DND-41 (cell line): ENCODE measurements at regions not wholly inside any gene's neighbourhood (a gene's known extent, or its start where the extent isn't known, plus 50 kb on each side); places are given as distances from the start of the nearest gene placed in this dataset.

Source experiments
- EZH2 ChIP-seq: IDR thresholded peaks from 3 replicates; pipeline ENCODE4 v1.6.1; 2012; ENCODE audit warnings: borderline replicate concordance, low read depth, mild to moderate bottlenecking, moderate library complexity, low read length, inconsistent platforms; ENCODE audit not compliant: severe bottlenecking
- TF ChIP-seq, protein P1 (sequence below): IDR thresholded peaks from 2 replicates; pipeline ENCODE4 v1.5.1; 2012; ENCODE audit warnings: borderline replicate concordance, low read length, moderate library complexity, mild to moderate bottlenecking; ENCODE audit not compliant: poor library complexity, severe bottlenecking; ENCODE audit errors: extremely low read depth

GRCh38 chr3:30520699-30521098 lies 85.7 kb upstream of the TGFBR2 start:
- no peak for TF ChIP-seq EZH2
- TF ChIP-seq, protein P1, sequence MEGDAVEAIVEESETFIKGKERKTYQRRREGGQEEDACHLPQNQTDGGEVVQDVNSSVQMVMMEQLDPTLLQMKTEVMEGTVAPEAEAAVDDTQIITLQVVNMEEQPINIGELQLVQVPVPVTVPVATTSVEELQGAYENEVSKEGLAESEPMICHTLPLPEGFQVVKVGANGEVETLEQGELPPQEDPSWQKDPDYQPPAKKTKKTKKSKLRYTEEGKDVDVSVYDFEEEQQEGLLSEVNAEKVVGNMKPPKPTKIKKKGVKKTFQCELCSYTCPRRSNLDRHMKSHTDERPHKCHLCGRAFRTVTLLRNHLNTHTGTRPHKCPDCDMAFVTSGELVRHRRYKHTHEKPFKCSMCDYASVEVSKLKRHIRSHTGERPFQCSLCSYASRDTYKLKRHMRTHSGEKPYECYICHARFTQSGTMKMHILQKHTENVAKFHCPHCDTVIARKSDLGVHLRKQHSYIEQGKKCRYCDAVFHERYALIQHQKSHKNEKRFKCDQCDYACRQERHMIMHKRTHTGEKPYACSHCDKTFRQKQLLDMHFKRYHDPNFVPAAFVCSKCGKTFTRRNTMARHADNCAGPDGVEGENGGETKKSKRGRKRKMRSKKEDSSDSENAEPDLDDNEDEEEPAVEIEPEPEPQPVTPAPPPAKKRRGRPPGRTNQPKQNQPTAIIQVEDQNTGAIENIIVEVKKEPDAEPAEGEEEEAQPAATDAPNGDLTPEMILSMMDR = no peak
